GM12878 (cell line): ENCODE measurements at regions not wholly inside any gene's neighbourhood (a gene's known extent, or its start where the extent isn't known, plus 50 kb on each side); places are given as distances from the start of the nearest gene placed in this dataset.

ENCODE experiments used
- CREM ChIP-seq: IDR thresholded peaks from 2 replicates; pipeline ENCODE4 v1.6.1; 2014; ENCODE audit warnings: antibody characterized with exemption, low read depth
- IKZF1 ChIP-seq: fragments of 450-650 bp; conservative IDR thresholded peaks from 2 replicates; pipeline ENCODE4 v1.6.1; 2017; ENCODE audit warnings: antibody characterized with exemption, mild to moderate bottlenecking
- JUND ChIP-seq: IDR thresholded peaks from 2 replicates; pipeline ENCODE4 v1.6.1; 2012; ENCODE audit warnings: low read depth, mild to moderate bottlenecking, low read length, improper control_type of control experiment, moderate library complexity
- MXI1 ChIP-seq: fragments of 150-350 bp; IDR thresholded peaks from 2 replicates; pipeline ENCODE4 v1.6.1; 2011; ENCODE audit warnings: low read depth, mild to moderate bottlenecking, inconsistent platforms, low read length, improper control_type of control experiment
- PML ChIP-seq: IDR thresholded peaks from 2 replicates; pipeline ENCODE4 v1.6.1; 2012; ENCODE audit warnings: low read length, inconsistent platforms
- TARDBP ChIP-seq: IDR thresholded peaks from 2 replicates; pipeline ENCODE4 v1.6.1; 2016; ENCODE audit warnings: borderline replicate concordance
- YY1 ChIP-seq: IDR thresholded peaks from 2 replicates; pipeline ENCODE4 v1.6.1; 2011; ENCODE audit warnings: low read depth, mild to moderate bottlenecking, low read length
- TF ChIP-seq, protein P1 (sequence below): fragments of 450-650 bp; IDR thresholded peaks from 2 replicates; pipeline ENCODE4 v1.6.1; 2018; ENCODE audit warnings: mild to moderate bottlenecking, low read depth, moderate library complexity; ENCODE audit not compliant: partially characterized antibody
- TF ChIP-seq, protein P2 (sequence below): fragments of 450-650 bp; IDR thresholded peaks from 2 replicates; pipeline ENCODE4 v1.6.1; 2017; ENCODE audit warnings: mild to moderate bottlenecking, moderate library complexity

DNA sequence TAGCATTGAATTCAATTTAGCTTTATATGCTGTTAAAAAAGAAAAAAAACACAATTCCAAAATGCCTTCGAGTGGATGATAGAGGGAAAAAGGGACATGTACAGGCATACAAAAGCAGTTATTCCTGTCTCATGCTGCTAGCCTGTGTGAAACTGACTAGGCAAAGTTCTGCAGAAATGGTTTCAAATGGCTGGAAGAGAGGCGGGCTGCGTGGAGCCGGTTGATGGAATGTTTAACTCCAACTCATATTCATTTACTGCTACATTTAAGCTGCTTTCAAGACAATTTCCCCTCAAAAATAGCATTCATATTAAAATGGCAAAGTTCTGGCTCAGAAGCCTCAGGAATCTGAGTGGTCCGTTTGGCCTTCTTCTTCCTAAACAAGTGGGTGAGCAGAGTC lies 143.8 kb upstream of the PPARGC1A start (continued):
- TF ChIP-seq, protein P1, sequence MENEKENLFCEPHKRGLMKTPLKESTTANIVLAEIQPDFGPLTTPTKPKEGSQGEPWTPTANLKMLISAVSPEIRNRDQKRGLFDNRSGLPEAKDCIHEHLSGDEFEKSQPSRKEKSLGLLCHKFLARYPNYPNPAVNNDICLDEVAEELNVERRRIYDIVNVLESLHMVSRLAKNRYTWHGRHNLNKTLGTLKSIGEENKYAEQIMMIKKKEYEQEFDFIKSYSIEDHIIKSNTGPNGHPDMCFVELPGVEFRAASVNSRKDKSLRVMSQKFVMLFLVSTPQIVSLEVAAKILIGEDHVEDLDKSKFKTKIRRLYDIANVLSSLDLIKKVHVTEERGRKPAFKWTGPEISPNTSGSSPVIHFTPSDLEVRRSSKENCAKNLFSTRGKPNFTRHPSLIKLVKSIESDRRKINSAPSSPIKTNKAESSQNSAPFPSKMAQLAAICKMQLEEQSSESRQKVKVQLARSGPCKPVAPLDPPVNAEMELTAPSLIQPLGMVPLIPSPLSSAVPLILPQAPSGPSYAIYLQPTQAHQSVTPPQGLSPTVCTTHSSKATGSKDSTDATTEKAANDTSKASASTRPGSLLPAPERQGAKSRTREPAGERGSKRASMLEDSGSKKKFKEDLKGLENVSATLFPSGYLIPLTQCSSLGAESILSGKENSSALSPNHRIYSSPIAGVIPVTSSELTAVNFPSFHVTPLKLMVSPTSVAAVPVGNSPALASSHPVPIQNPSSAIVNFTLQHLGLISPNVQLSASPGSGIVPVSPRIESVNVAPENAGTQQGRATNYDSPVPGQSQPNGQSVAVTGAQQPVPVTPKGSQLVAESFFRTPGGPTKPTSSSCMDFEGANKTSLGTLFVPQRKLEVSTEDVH: no peak
- TF ChIP-seq YY1: no peak
- TF ChIP-seq TARDBP: no peak
- TF ChIP-seq IKZF1: no peak
- TF ChIP-seq JUND: no peak
- TF ChIP-seq, protein P2, sequence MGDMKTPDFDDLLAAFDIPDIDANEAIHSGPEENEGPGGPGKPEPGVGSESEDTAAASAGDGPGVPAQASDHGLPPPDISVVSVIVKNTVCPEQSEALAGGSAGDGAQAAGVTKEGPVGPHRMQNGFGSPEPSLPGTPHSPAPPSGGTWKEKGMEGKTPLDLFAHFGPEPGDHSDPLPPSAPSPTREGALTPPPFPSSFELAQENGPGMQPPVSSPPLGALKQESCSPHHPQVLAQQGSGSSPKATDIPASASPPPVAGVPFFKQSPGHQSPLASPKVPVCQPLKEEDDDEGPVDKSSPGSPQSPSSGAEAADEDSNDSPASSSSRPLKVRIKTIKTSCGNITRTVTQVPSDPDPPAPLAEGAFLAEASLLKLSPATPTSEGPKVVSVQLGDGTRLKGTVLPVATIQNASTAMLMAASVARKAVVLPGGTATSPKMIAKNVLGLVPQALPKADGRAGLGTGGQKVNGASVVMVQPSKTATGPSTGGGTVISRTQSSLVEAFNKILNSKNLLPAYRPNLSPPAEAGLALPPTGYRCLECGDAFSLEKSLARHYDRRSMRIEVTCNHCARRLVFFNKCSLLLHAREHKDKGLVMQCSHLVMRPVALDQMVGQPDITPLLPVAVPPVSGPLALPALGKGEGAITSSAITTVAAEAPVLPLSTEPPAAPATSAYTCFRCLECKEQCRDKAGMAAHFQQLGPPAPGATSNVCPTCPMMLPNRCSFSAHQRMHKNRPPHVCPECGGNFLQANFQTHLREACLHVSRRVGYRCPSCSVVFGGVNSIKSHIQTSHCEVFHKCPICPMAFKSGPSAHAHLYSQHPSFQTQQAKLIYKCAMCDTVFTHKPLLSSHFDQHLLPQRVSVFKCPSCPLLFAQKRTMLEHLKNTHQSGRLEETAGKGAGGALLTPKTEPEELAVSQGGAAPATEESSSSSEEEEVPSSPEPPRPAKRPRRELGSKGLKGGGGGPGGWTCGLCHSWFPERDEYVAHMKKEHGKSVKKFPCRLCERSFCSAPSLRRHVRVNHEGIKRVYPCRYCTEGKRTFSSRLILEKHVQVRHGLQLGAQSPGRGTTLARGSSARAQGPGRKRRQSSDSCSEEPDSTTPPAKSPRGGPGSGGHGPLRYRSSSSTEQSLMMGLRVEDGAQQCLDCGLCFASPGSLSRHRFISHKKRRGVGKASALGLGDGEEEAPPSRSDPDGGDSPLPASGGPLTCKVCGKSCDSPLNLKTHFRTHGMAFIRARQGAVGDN: no peak
- TF ChIP-seq PML: no peak
- no peak for TF ChIP-seq MXI1
- TF ChIP-seq CREM: no peak
